Lung (tissue), 11 donors: ENCODE measurements at regions not wholly inside any gene's neighbourhood (a gene's known extent, or its start where the extent isn't known, plus 50 kb on each side); places are given as distances from the start of the nearest gene placed in this dataset.

Source experiments
- ATAC-seq: fragments of 200-7000 bp; cut with Tn5 transposase; one replicate; pipeline ENCODE4 v1.9.1; 2020; ENCODE audit warnings: moderate number of reproducible peaks; ENCODE audit not compliant: insufficient read depth, low FRiP score
- DNase-seq, 3 donors: peaks; one replicate each; pipeline ENCODE4 v3.0.0-alpha.2; 2013 to 2017
- H3K27ac ChIP-seq, 2 donors: one replicate each; pipeline ENCODE4 v1.5.1; 2013; ENCODE audit warnings: mild to moderate bottlenecking in 2 of 2, moderate library complexity in 2 of 2, control low read depth in 1 of 2, inconsistent platforms in 1 of 2, low read depth in 1 of 2, low read length in 1 of 2
- H3K27me3 ChIP-seq, 3 donors: one replicate each; pipeline ENCODE4 v1.5.1; 2013; ENCODE audit warnings: low read length in 2 of 3; ENCODE audit not compliant: control insufficient read depth in 3 of 3, insufficient read depth in 3 of 3
- H3K36me3 ChIP-seq, 4 donors: one replicate each; pipeline ENCODE4 v1.5.1; 2013; ENCODE audit warnings: low read length in 4 of 4, mild to moderate bottlenecking in 1 of 4, moderate library complexity in 1 of 4; ENCODE audit not compliant: control insufficient read depth in 4 of 4, insufficient read depth in 4 of 4
- H3K4me1 ChIP-seq, 5 donors: one replicate each; pipeline ENCODE4 v1.5.1; 2013; ENCODE audit warnings: low read length in 5 of 5, mild to moderate bottlenecking in 2 of 5, moderate library complexity in 1 of 5; ENCODE audit not compliant: control insufficient read depth in 5 of 5, insufficient read depth in 5 of 5
- H3K4me3 ChIP-seq: one replicate; pipeline ENCODE4 v1.5.1; 2013; ENCODE audit warnings: mild to moderate bottlenecking, control low read depth, moderate library complexity
- H3K9ac ChIP-seq, 2 donors: one replicate each; pipeline ENCODE4 v1.5.1; 2013; ENCODE audit warnings: low read length in 2 of 2, control low read depth in 1 of 2; ENCODE audit not compliant: insufficient read depth in 1 of 2
- H3K9me3 ChIP-seq, 4 donors: one replicate each; pipeline ENCODE4 v1.5.1; 2013; ENCODE audit warnings: low read length in 3 of 4, mild to moderate bottlenecking in 1 of 4, moderate library complexity in 1 of 4; ENCODE audit not compliant: control insufficient read depth in 4 of 4, insufficient read depth in 3 of 4
- CTCF ChIP-seq: IDR thresholded peaks from 2 replicates; pipeline ENCODE4 v1.5.1; 2012; ENCODE audit warnings: mild to moderate bottlenecking; ENCODE audit errors: control extremely low read depth, extremely low read depth
- WGBS, 2 donors: extraction: QIAGEN DNeasy Blood & Tissue Kit; methylation state at CpG; one replicate each; pipeline ENCODE4 v1.1.7; 2013; 5-methylcytosine and 5-hydroxymethylcytosine counted together
- donor health status: control.
- donor health status: control.
- donor health status: Bipolar disorder and iron deficiency.
- donor health status: healthy.
- donor health status: DM: yes; HTN: yes; CAD: no.

- TF ChIP-seq CTCF = no peak
- no peak overlapping the region for H3K27ac ChIP-seq
- H3K9ac ChIP-seq = no peak overlapping the region
- no peaks in the 10 kb centered on the region for H3K27me3 ChIP-seq
- 84 to 97% methylated on average over 3 of the region's 3 CpGs for WGBS, 2 donors
- DNase-seq (no peak), ATAC-seq (no peak)
- H3K4me1 ChIP-seq = peaks cover 0 to 15% (median 0%) of the 10 kb centered on the region in 5 donors
- no peaks in the 10 kb centered on the region for H3K9me3 ChIP-seq
- no peak overlapping the region for H3K4me3 ChIP-seq
- H3K36me3 ChIP-seq = no peaks in the 10 kb centered on the region
Measured at GRCh38 chr2:19295998-19296502, 62.4 kb downstream of the OSR1 start.

- no peaks in the 10 kb centered on the region for H3K27me3 ChIP-seq
- peaks cover 0 to 4% (median 0%) of the 10 kb centered on the region in 5 donors for H3K4me1 ChIP-seq
- no peaks in the 10 kb centered on the region for H3K36me3 ChIP-seq
- H3K27ac ChIP-seq = no peak overlapping the region
- no peak overlapping the region for H3K9ac ChIP-seq
- TF ChIP-seq CTCF = no peak
- no peaks in the 10 kb centered on the region for H3K9me3 ChIP-seq
- DNase-seq = no peak
- no peak overlapping the region for H3K4me3 ChIP-seq
- WGBS, 2 donors = 65 to 83% methylated on average over 5 of the region's 5 CpGs
- ATAC-seq = no peak
Measured at GRCh38 chr2:19292007-19292406, 66.4 kb downstream of the OSR1 start.

- Histone ChIP-seq H3K4me3 (no peak overlapping the region), H3K27ac (no peak overlapping the region), H3K27me3 (no peaks in the 10 kb centered on the region), H3K36me3 (no peaks in the 10 kb centered on the region), H3K9ac (no peak overlapping the region), H3K9me3 (peaks cover 0 to 3% (median 0%) of the 10 kb centered on the region in 4 donors), H3K4me1 (peaks cover 0 to 4% (median 0%) of the 10 kb centered on the region in 5 donors)
- no peak for DNase-seq
- no peak for ATAC-seq
- WGBS, 2 donors = 47 to 66% methylated on average over 2 of the region's 2 CpGs
- no peak for TF ChIP-seq CTCF
Measured at GRCh38 chr2:19288291-19288690, 70.1 kb downstream of the OSR1 start.

GRCh38 chr2:19287324-19287723 is 71.1 kb downstream of the OSR1 start:
- Histone ChIP-seq H3K9ac (no peak overlapping the region), H3K27ac (no peak overlapping the region), H3K9me3 (peaks cover 0 to 3% (median 0%) of the 10 kb centered on the region in 4 donors), H3K36me3 (no peaks in the 10 kb centered on the region), H3K4me1 (peaks cover 0 to 4% (median 0%) of the 10 kb centered on the region in 5 donors), H3K4me3 (no peak overlapping the region), H3K27me3 (no peaks in the 10 kb centered on the region)
- 76 to 90% methylated on average over 1 of the region's 1 CpG for WGBS, 2 donors
- no peak for TF ChIP-seq CTCF
- DNase-seq = no peak
- ATAC-seq = no peak
